HFFc6 (cell line): ENCODE measurements at regions not wholly inside any gene's neighbourhood (a gene's known extent, or its start where the extent isn't known, plus 50 kb on each side); places are given as distances from the start of the nearest gene placed in this dataset.
"Not testable (repeated sequence)": the region's sequence is repeated elsewhere in the genome, so short reads cannot be mapped to it uniquely, and the experiment has no call there.

ENCODE experiments used
- DNase-seq: peaks from one replicate; pipeline ENCODE4 v3.0.0-alpha.2; 2018
- H3K27ac Mint-ChIP-seq: 2 replicates; pipeline ENCODE4 v1.8.0; 2020; ENCODE audit warnings: mild to moderate bottlenecking, mixed read lengths
- H3K27me3 Mint-ChIP-seq: 2 replicates; pipeline ENCODE4 v1.8.0; 2021; ENCODE audit warnings: mild to moderate bottlenecking, moderate library complexity, mixed read lengths; ENCODE audit not compliant: insufficient read depth
- H3K36me3 Mint-ChIP-seq: 2 replicates; pipeline ENCODE4 v1.8.0; 2021; ENCODE audit warnings: low read depth, mixed read lengths
- H3K4me1 Mint-ChIP-seq: 2 replicates; pipeline ENCODE4 v1.8.0; 2020; ENCODE audit warnings: low read depth, mixed read lengths
- H3K4me3 Mint-ChIP-seq: 2 replicates; pipeline ENCODE4 v1.8.0; 2020; ENCODE audit warnings: mild to moderate bottlenecking, moderate library complexity, mixed read lengths
- H3K9me3 Mint-ChIP-seq: 2 replicates; pipeline ENCODE4 v1.8.0; 2020; ENCODE audit warnings: mild to moderate bottlenecking, mixed read lengths
- TF ChIP-seq, protein P1 (sequence below): fragments of 200-600 bp; sonication (generic); IDR thresholded peaks from 2 replicates; pipeline ENCODE4 v1.5.0; 2021; ENCODE audit warnings: antibody characterized with exemption, mild to moderate bottlenecking

DNA sequence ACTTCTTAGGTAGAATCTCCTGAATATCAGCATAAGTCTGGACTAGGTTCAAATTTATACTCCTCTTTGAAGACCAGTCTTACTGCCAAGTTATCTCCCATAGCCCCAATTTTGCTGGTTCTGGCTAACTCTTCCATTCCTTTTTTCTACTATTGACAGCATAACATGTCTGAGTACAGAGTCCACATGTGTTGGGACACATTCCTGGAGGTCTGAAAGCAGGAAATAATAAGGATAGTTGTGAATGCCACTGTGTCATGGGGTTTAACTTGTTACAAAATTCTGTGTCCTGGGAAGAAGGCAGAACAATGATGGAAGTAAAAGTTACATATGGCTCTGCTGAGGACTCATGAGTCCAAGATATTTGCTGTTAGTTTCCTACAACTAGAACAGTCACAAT, 57.4 kb upstream of the ZBTB20 start:
- Mint-ChIP-seq H3K4me3 (no peak overlapping the region), H3K4me1 (no peaks in the 10 kb centered on the region), H3K27me3 (peaks cover 4% of the 10 kb centered on the region), H3K27ac (no peak overlapping the region), H3K36me3 (no peaks in the 10 kb centered on the region), H3K9me3 (no peaks in the 10 kb centered on the region)
- DNase-seq, result no peak
- TF ChIP-seq, protein P1, sequence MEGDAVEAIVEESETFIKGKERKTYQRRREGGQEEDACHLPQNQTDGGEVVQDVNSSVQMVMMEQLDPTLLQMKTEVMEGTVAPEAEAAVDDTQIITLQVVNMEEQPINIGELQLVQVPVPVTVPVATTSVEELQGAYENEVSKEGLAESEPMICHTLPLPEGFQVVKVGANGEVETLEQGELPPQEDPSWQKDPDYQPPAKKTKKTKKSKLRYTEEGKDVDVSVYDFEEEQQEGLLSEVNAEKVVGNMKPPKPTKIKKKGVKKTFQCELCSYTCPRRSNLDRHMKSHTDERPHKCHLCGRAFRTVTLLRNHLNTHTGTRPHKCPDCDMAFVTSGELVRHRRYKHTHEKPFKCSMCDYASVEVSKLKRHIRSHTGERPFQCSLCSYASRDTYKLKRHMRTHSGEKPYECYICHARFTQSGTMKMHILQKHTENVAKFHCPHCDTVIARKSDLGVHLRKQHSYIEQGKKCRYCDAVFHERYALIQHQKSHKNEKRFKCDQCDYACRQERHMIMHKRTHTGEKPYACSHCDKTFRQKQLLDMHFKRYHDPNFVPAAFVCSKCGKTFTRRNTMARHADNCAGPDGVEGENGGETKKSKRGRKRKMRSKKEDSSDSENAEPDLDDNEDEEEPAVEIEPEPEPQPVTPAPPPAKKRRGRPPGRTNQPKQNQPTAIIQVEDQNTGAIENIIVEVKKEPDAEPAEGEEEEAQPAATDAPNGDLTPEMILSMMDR, result no peak

GRCh38 chr3:115208066-115208750, 61.1 kb upstream of the ZBTB20 start:
- DNase-seq, result no peak
- Mint-ChIP-seq H3K36me3 (no peaks in the 10 kb centered on the region), H3K27ac (no peak overlapping the region), H3K27me3 (peaks cover 7% of the 10 kb centered on the region), H3K4me3 (no peak overlapping the region), H3K4me1 (no peaks in the 10 kb centered on the region), H3K9me3 (no peaks in the 10 kb centered on the region)
- TF ChIP-seq, protein P1, result no peak

- DNase-seq, result no peak
- Mint-ChIP-seq H3K27ac (no peak overlapping the region), H3K4me1 (no peaks in the 10 kb centered on the region), H3K4me3 (no peak overlapping the region), H3K9me3 (no peaks in the 10 kb centered on the region), H3K36me3 (no peaks in the 10 kb centered on the region), H3K27me3 (peaks cover 3% of the 10 kb centered on the region; the same call in 1 of the 2 replicates)
- TF ChIP-seq, protein P1, result no peak
Observed at GRCh38 chr3:115211810-115212492, 64.9 kb upstream of the ZBTB20 start.

DNA sequence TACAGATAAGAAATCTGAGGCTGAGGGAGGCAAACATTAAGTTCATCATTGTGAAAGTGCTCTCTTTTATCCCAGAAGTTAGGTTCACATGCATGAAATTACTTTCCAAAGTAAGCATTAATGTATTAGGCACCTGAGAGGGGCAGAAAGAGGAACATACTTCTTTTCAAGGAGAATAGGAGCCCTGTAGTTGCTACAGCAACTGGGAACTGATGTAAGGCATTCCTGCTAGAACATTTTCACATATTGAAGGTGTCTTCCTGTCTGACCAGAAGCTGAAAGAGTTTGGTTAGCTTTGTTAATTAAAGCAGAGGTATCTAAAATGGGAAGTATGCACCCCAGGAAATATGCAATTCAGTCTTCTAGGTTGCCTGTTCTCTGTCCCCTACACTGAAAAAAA, 65.5 kb upstream of the ZBTB20 start:
- Mint-ChIP-seq H3K36me3 (no peaks in the 10 kb centered on the region), H3K9me3 (no peaks in the 10 kb centered on the region), H3K27ac (no peak overlapping the region), H3K4me3 (no peak overlapping the region), H3K27me3 (peaks cover 3% of the 10 kb centered on the region; the same call in 1 of the 2 replicates), H3K4me1 (peaks cover 5% of the 10 kb centered on the region)
- no peak for DNase-seq
- TF ChIP-seq, protein P1, result no peak

GRCh38 chr3:115213052-115213451, 66.0 kb upstream of the ZBTB20 start:
- not testable (repeated sequence) for DNase-seq, H3K27ac Mint-ChIP-seq, H3K4me3 Mint-ChIP-seq, H3K27me3 Mint-ChIP-seq, H3K36me3 Mint-ChIP-seq, H3K4me1 Mint-ChIP-seq, H3K9me3 Mint-ChIP-seq

GRCh38 chr3:115217292-115217677, 70.2 kb upstream of the ZBTB20 start:
- Mint-ChIP-seq H3K27me3 (no peaks in the 10 kb centered on the region), H3K36me3 (no peaks in the 10 kb centered on the region), H3K27ac (no peak overlapping the region), H3K4me1 (peaks cover 19% of the 10 kb centered on the region), H3K4me3 (no peak overlapping the region), H3K9me3 (no peaks in the 10 kb centered on the region)
- DNase-seq, result no peak
- TF ChIP-seq, protein P1, result no peak
